Activated B cell treated with CpG ODN at 0.5 μM for 24 hours (primary cell): ENCODE measurements at regions not wholly inside any gene's neighbourhood (a gene's known extent, or its start where the extent isn't known, plus 50 kb on each side); places are given as distances from the start of the nearest gene placed in this dataset.

Source experiments
- ATAC-seq: fragments of 200-7000 bp; cut with Tn5 transposase; one replicate; pipeline ENCODE4 v1.10.0; 2021; ENCODE audit warnings: low read depth, mild to moderate bottlenecking, moderate library complexity
- CTCF ChIA-PET: fragments of 350-600 bp; sonication (Branson Sonifier 250); formaldehyde crosslinking; loops from one replicate; lab custom pipeline; 2021; ENCODE audit warnings: antibody characterized with exemption; lab: Charles Lee
- POLR2A ChIA-PET: fragments of 350-600 bp; sonication (Branson Sonifier 250); formaldehyde crosslinking; loops from one replicate; lab custom pipeline; 2021; ENCODE audit warnings: antibody characterized with exemption; lab: Charles Lee
- DNase-seq: peaks from one replicate; pipeline ENCODE4 v3.0.0; 2022
- H3K27ac Mint-ChIP-seq: one replicate; pipeline ENCODE4 v1.8.0; 2020; ENCODE audit warnings: mixed read lengths
- H3K27me3 Mint-ChIP-seq: one replicate; pipeline ENCODE4 v1.8.0; 2021; ENCODE audit warnings: mixed read lengths
- H3K36me3 Mint-ChIP-seq: one replicate; pipeline ENCODE4 v1.8.0; 2021; ENCODE audit warnings: low read depth, mixed read lengths
- H3K4me1 Mint-ChIP-seq: one replicate; pipeline ENCODE4 v1.8.0; 2021; ENCODE audit warnings: mixed read lengths
- H3K4me3 Mint-ChIP-seq: one replicate; pipeline ENCODE4 v1.8.0; 2020; ENCODE audit warnings: mild to moderate bottlenecking, mixed read lengths
- H3K9me3 Mint-ChIP-seq: one replicate; pipeline ENCODE4 v1.8.0; 2020; ENCODE audit warnings: mixed read lengths
- CTCF ChIP-seq: fragments of 200-600 bp; IDR thresholded peaks from one replicate; pipeline ENCODE4 v1.8.0; 2022; ENCODE audit warnings: antibody characterized with exemption, mild to moderate bottlenecking
- intact Hi-C: fragments of 100-400 bp; cut with micrococcal nuclease; formaldehyde crosslinking; loops from one replicate; pipeline ENCODE4 v1.15.1; 2024

DNA sequence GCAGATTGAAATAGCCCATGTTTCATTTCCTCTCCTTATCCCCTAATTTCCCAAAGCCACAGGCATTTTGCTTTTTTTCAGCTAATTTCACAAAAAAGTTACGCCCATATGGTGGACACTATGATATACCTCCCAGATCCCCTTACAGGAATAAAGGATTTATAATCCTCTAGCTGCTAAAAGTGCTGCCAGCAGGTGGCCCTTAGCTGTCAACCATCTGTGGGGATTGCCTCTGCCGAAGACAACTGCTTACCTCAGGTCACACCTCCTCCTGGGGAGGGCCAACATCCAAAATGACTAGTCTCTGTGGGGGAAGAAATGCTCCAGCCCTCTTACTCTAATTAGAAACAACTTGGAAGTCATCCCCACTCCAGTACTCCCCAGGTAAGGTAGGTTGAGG is 61.0 kb upstream of the EPB41L3 start:
- H3K27ac Mint-ChIP-seq, result no peak overlapping the region
- no peaks in the 10 kb centered on the region for H3K27me3 Mint-ChIP-seq
- POLR2A ChIA-PET, result no interaction called here
- TF ChIP-seq CTCF, result no peak
- CTCF ChIA-PET, result no interaction called here
- ATAC-seq (no peak), DNase-seq (no peak)
- H3K36me3 Mint-ChIP-seq, result no peaks in the 10 kb centered on the region
- no peak overlapping the region for H3K4me3 Mint-ChIP-seq
- H3K4me1 Mint-ChIP-seq, result no peaks in the 10 kb centered on the region
- no peaks in the 10 kb centered on the region for H3K9me3 Mint-ChIP-seq
- intact Hi-C loops, result no loop called here

DNA sequence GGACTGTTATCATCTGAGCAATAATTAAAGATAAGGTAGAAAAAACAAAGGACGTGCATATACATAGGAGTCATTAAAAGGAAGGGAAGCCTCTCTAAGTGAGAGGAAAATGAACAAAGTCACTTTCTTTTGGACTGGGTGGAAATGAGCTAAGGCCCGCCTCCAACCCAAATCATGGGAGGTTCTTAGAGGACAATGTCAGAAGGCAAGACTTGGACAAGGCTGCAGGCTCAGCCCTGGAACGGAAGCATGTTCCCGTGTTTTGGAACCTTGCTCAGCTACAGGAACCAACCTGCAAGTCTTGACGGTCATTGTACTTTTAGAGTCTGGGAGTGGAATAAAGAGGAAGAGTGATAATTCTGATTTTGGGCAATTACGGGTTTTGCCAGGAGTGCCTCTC is 59.4 kb upstream of the EPB41L3 start:
- no peaks in the 10 kb centered on the region for H3K27me3 Mint-ChIP-seq
- no peaks in the 10 kb centered on the region for H3K36me3 Mint-ChIP-seq
- H3K27ac Mint-ChIP-seq, result no peak overlapping the region
- no peak for ATAC-seq
- intact Hi-C loops, result no loop called here
- DNase-seq, result no peak
- H3K4me3 Mint-ChIP-seq, result no peak overlapping the region
- ChIA-PET CTCF (no interaction called here), POLR2A (no interaction called here)
- H3K4me1 Mint-ChIP-seq, result no peaks in the 10 kb centered on the region
- no peak for TF ChIP-seq CTCF
- no peaks in the 10 kb centered on the region for H3K9me3 Mint-ChIP-seq

GRCh38 chr18:5601188-5601624 is 57.4 kb upstream of the EPB41L3 start:
- H3K36me3 Mint-ChIP-seq, result no peaks in the 10 kb centered on the region
- no peaks in the 10 kb centered on the region for H3K4me1 Mint-ChIP-seq
- TF ChIP-seq CTCF, result no peak
- no peaks in the 10 kb centered on the region for H3K27me3 Mint-ChIP-seq
- ChIA-PET POLR2A (no interaction called here), CTCF (no interaction called here)
- intact Hi-C loops, result no loop called here
- ATAC-seq, result no peak
- no peak overlapping the region for H3K27ac Mint-ChIP-seq
- H3K9me3 Mint-ChIP-seq, result no peaks in the 10 kb centered on the region
- DNase-seq, result no peak
- no peak overlapping the region for H3K4me3 Mint-ChIP-seq

GRCh38 chr18:5600378-5601071 is 56.7 kb upstream of the EPB41L3 start:
- Mint-ChIP-seq H3K4me3 (no peak overlapping the region), H3K27ac (no peak overlapping the region), H3K9me3 (no peaks in the 10 kb centered on the region), H3K27me3 (no peaks in the 10 kb centered on the region), H3K4me1 (no peaks in the 10 kb centered on the region), H3K36me3 (no peaks in the 10 kb centered on the region)
- ChIA-PET POLR2A (no interaction called here), CTCF (no interaction called here)
- no peak for DNase-seq
- ATAC-seq, result no peak
- intact Hi-C loops, result no loop called here
- no peak for TF ChIP-seq CTCF

- Mint-ChIP-seq H3K4me3 (no peak overlapping the region), H3K9me3 (peaks cover 6% of the 10 kb centered on the region), H3K36me3 (no peaks in the 10 kb centered on the region), H3K27me3 (no peaks in the 10 kb centered on the region), H3K27ac (no peak overlapping the region), H3K4me1 (no peaks in the 10 kb centered on the region)
- ChIA-PET CTCF (no interaction called here), POLR2A (no interaction called here)
- no peak for DNase-seq
- no peak for TF ChIP-seq CTCF
- intact Hi-C loops, result no loop called here
- no peak for ATAC-seq
Observed at GRCh38 chr18:5596585-5596984, 52.8 kb upstream of the EPB41L3 start.
